ENCODE measurements at regions not wholly inside any gene's neighbourhood (a gene's known extent, or its start where the extent isn't known, plus 50 kb on each side); places are given as distances from the start of the nearest gene placed in this dataset.

- no peak for TF ChIP-seq ZMYM3 (CRISPR knock-in tag; IDR thresholded peaks at IDR 0.05)
- no peak for TF ChIP-seq RBAK (CRISPR knock-in tag; IDR thresholded peaks at IDR 0.05)
- TF ChIP-seq CHD4 (IDR thresholded peaks at IDR 0.05; ENCODE audit: borderline replicate concordance, low read length), result no peak
- TF ChIP-seq ZNF557 (CRISPR knock-in tag; IDR thresholded peaks at IDR 0.05), result no peak
- TF ChIP-seq LBX2 (CRISPR knock-in tag; IDR thresholded peaks at IDR 0.05; ENCODE audit: borderline replicate concordance), result no peak
- no peak for TF ChIP-seq TCF12 (IDR thresholded peaks at IDR 0.05)
- no peak for TF ChIP-seq TCF12 (CRISPR knock-in tag; IDR thresholded peaks at IDR 0.05)
- no peak for TF ChIP-seq SYNCRIP (IDR thresholded peaks at IDR 0.05; ENCODE audit: insufficient read depth, low read depth, low read length)
- TF ChIP-seq, protein P1, sequence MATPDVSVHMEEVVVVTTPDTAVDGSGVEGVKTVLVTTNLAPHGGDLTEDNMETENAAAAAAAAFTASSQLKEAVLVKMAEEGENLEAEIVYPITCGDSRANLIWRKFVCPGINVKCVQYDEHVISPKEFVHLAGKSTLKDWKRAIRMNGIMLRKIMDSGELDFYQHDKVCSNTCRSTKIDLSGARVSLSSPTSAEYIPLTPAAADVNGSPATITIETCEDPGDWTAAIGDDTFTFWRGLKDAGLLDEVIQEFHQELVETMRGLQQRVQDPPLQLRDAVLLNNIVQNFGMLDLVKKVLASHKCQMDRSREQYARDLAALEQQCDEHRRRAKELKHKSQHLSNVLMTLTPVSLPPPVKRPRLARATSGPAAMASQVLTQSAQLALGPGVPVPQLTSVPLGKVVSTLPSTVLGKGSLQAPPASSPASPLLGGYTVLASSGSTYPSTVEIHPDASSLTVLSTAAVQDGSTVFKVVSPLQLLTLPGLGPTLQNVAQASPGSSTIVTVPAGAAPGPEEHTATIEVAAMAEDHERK (CRISPR knock-in tag; IDR thresholded peaks at IDR 0.05; ENCODE audit: low read depth), result no peak
- TF ChIP-seq SPEN (CRISPR knock-in tag; IDR thresholded peaks at IDR 0.05; ENCODE audit: low read depth), result no peak
- TF ChIP-seq ZSCAN30 (CRISPR knock-in tag; IDR thresholded peaks at IDR 0.05), result no peak
- no peak for TF ChIP-seq RFXANK (CRISPR knock-in tag; IDR thresholded peaks at IDR 0.05)
- TF ChIP-seq DRAP1 (CRISPR knock-in tag; IDR thresholded peaks at IDR 0.05), result no peak
- H3K9me3 ChIP-seq (ENCODE audit: low read length), result no peaks in the 10 kb centered on the region
- WGBS (ENCODE audit: low lambda C conversion rate), result 92% methylated on average over 6 of the region's 6 CpGs
- no peaks in the 10 kb centered on the region for H3K36me3 ChIP-seq (replicated peaks in 1 of 2; ENCODE audit: control insufficient read depth in 1 of 2, insufficient read depth in 2 of 2, low read length in 2 of 2)
- DNase-seq (ENCODE audit: low spot score) (no peak), ATAC-seq (no peak), FAIRE-seq (no peak)
- no peak overlapping the region for H2AFZ ChIP-seq (ENCODE audit: low read length)
- H3K27me3 ChIP-seq (ENCODE audit: control insufficient read depth in 1 of 2, insufficient read depth in 2 of 2, low read length in 2 of 2), result no peaks in the 10 kb centered on the region
- no peaks in the 10 kb centered on the region for H3K79me2 ChIP-seq (ENCODE audit: insufficient read depth, low read length)
- no peaks in the 10 kb centered on the region for H4K20me1 ChIP-seq (ENCODE audit: insufficient read depth, low read length)
- H3K4me1 ChIP-seq (ENCODE audit: insufficient read depth, low read length), result peaks cover 40% of the 10 kb centered on the region
- CTCF ChIA-PET (ENCODE audit: low intra/inter-chr PET ratio, low total read pairs), result no interaction called here
- BruUV-seq (replicated peaks), result no TSS peak
- H3K27ac ChIP-seq (ENCODE audit: extremely low read length, insufficient read depth, low read length), result no peak overlapping the region
- no peak overlapping the region for H3K9ac ChIP-seq (ENCODE audit: insufficient read depth, low read depth, low read length)
- POLR2A ChIA-PET, result no interaction called here
- in situ Hi-C loops (cut with HindIII; ENCODE audit: extremely low pct_ligation_motif_present, low pct_unique_long_range_greater_than_20kb) (loop anchor here (25.0 kb wide), 1 partner anchor 344 kb away; no protein-coding TSS in a partner anchor), intact Hi-C loops (cut with micrococcal nuclease; ENCODE audit: unreplicated experiment) (no loop called here)
- H3K4me2 ChIP-seq (ENCODE audit: low read depth, low read length), result no peak overlapping the region
- no peak overlapping the region for H3K4me3 ChIP-seq (replicated peaks in 1 of 3; ENCODE audit: insufficient read depth in 1 of 3, low read depth in 2 of 3, low read length in 3 of 3)
These were observed 260.2 kb upstream of the ANKRD55 start for GRCh38 chr5:56493308-56493707.

All from HepG2 (cell line).